Colonic mucosa (tissue), 4 donors: ENCODE measurements at regions not wholly inside any gene's neighbourhood (a gene's known extent, or its start where the extent isn't known, plus 50 kb on each side); places are given as distances from the start of the nearest gene placed in this dataset.

Source experiments
- DNase-seq: peaks from one replicate; pipeline ENCODE4 v3.0.0-alpha.2; 2020
- H3K27ac ChIP-seq: fragments of 200-600 bp; one replicate; pipeline ENCODE4 v1.8.0; 2021
- H3K27me3 ChIP-seq: fragments of 200-600 bp; one replicate; pipeline ENCODE4 v1.8.0; 2021
- H3K36me3 ChIP-seq: fragments of 200-600 bp; one replicate; pipeline ENCODE4 v1.8.0; 2021
- H3K4me1 ChIP-seq: fragments of 200-600 bp; one replicate; pipeline ENCODE4 v1.8.0; 2021; ENCODE audit warnings: mild to moderate bottlenecking
- H3K4me3 ChIP-seq: fragments of 200-600 bp; one replicate; pipeline ENCODE4 v1.8.0; 2021
- H3K9ac ChIP-seq, 2 donors: one replicate each; pipeline ENCODE4 v1.7.0; 2013; ENCODE audit warnings: control low read depth in 2 of 2, low read depth in 2 of 2, low read length in 2 of 2
- H3K9me3 ChIP-seq: fragments of 200-600 bp; one replicate; pipeline ENCODE4 v1.8.0; 2021
- intact Hi-C: fragments of 100-400 bp; cut with DNase I; formaldehyde crosslinking; loops from one replicate; pipeline ENCODE4 v1.14.1; 2022
- TF ChIP-seq, protein P1 (sequence below): fragments of 200-600 bp; IDR thresholded peaks from one replicate; pipeline ENCODE4 v1.8.0; 2022; ENCODE audit warnings: antibody characterized with exemption, mild to moderate bottlenecking
- donor health status: healthy.
- donor health status: DM: no; HTN: no; CAD: no.
- donor health status: DM: no; HTN: no; CAD: no.

- TF ChIP-seq, protein P1, sequence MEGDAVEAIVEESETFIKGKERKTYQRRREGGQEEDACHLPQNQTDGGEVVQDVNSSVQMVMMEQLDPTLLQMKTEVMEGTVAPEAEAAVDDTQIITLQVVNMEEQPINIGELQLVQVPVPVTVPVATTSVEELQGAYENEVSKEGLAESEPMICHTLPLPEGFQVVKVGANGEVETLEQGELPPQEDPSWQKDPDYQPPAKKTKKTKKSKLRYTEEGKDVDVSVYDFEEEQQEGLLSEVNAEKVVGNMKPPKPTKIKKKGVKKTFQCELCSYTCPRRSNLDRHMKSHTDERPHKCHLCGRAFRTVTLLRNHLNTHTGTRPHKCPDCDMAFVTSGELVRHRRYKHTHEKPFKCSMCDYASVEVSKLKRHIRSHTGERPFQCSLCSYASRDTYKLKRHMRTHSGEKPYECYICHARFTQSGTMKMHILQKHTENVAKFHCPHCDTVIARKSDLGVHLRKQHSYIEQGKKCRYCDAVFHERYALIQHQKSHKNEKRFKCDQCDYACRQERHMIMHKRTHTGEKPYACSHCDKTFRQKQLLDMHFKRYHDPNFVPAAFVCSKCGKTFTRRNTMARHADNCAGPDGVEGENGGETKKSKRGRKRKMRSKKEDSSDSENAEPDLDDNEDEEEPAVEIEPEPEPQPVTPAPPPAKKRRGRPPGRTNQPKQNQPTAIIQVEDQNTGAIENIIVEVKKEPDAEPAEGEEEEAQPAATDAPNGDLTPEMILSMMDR: no peak
- Histone ChIP-seq H3K4me1 (no peaks in the 10 kb centered on the region), H3K9me3 (no peaks in the 10 kb centered on the region), H3K4me3 (no peak overlapping the region), H3K27ac (no peak overlapping the region), H3K9ac (no peak overlapping the region), H3K27me3 (no peaks in the 10 kb centered on the region), H3K36me3 (no peaks in the 10 kb centered on the region)
- DNase-seq: no peak
- intact Hi-C loops: no loop called here
Measured at GRCh38 chr12:127480775-127481314, 786.1 kb upstream of the TMEM132C start.

GRCh38 chr12:127482950-127483349 lies 784.0 kb upstream of the TMEM132C start:
- Histone ChIP-seq H3K9me3 (no peaks in the 10 kb centered on the region), H3K4me1 (no peaks in the 10 kb centered on the region), H3K36me3 (no peaks in the 10 kb centered on the region), H3K9ac (no peak overlapping the region), H3K27me3 (no peaks in the 10 kb centered on the region), H3K27ac (no peak overlapping the region), H3K4me3 (no peak overlapping the region)
- TF ChIP-seq, protein P1: no peak
- no peak for DNase-seq
- intact Hi-C loops: no loop called here

GRCh38 chr12:127485528-127485927 lies 781.4 kb upstream of the TMEM132C start:
- intact Hi-C loops: no loop called here
- H3K27me3 ChIP-seq: no peaks in the 10 kb centered on the region
- no peaks in the 10 kb centered on the region for H3K36me3 ChIP-seq
- H3K9ac ChIP-seq: no peak overlapping the region
- no peaks in the 10 kb centered on the region for H3K9me3 ChIP-seq
- no peaks in the 10 kb centered on the region for H3K4me1 ChIP-seq
- no peak overlapping the region for H3K27ac ChIP-seq
- H3K4me3 ChIP-seq: no peak overlapping the region
- TF ChIP-seq, protein P1: no peak
- DNase-seq: no peak

DNA sequence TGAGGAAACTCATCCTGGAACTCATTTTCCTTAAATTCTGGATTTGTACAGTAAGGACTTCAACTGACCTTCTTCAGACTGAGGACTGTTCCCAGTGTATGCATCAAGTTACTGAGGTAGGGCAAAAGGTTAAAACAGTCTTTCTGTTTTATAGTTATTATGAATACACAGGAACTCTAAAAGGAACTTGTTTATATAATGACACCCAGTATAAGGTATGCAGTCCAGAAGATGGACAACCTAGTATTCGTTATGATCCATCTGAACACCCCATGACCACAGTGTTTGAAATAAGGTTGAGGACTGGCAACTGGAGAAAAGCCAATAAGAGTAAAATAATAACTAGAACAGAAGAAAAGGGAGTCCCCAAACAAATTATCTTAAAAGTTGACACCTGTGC lies 779.9 kb upstream of the TMEM132C start:
- no peak for DNase-seq
- intact Hi-C loops: no loop called here
- no peaks in the 10 kb centered on the region for H3K9me3 ChIP-seq
- H3K4me3 ChIP-seq: no peak overlapping the region
- H3K27me3 ChIP-seq: no peaks in the 10 kb centered on the region
- no peaks in the 10 kb centered on the region for H3K4me1 ChIP-seq
- no peak overlapping the region for H3K9ac ChIP-seq
- TF ChIP-seq, protein P1: no peak
- no peak overlapping the region for H3K27ac ChIP-seq
- H3K36me3 ChIP-seq: no peaks in the 10 kb centered on the region

DNA sequence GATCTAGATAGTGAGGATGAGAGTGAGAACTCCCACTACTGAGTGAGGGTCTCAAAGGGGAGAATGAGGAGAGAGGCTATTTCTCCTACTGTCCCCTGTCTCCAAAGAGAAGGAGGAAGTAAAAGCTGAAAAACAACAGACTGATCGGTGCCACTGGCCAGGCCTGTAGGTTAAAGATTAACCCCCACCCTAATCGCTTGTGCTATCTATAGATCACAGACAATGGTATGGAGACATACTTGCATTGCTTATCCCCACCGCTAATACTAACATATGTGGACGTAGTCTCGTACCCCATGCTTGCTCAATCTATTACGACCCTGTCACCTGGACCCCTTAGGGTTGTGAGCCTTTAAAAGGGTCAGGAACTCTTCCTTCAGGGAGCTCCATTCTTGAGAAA lies 777.9 kb upstream of the TMEM132C start:
- Histone ChIP-seq H3K4me1 (no peaks in the 10 kb centered on the region), H3K36me3 (no peaks in the 10 kb centered on the region), H3K9me3 (no peaks in the 10 kb centered on the region), H3K4me3 (no peak overlapping the region), H3K9ac (no peak overlapping the region), H3K27me3 (no peaks in the 10 kb centered on the region), H3K27ac (no peak overlapping the region)
- intact Hi-C loops: no loop called here
- peak; percentile 33 for DNase-seq
- TF ChIP-seq, protein P1: no peak
